Astrocyte of the spinal cord (primary cell): ENCODE measurements at regions not wholly inside any gene's neighbourhood (a gene's known extent, or its start where the extent isn't known, plus 50 kb on each side); places are given as distances from the start of the nearest gene placed in this dataset.
A peak's percentile ranks its signal among the peaks of the same experiment; 100 is the strongest.
"Not testable (repeated sequence)": the region's sequence is repeated elsewhere in the genome, so short reads cannot be mapped to it uniquely, and the experiment has no call there.

Experiments used
- DNase-seq: peaks from one replicate; pipeline ENCODE4 v3.0.0; 2011; ENCODE audit warnings: low read depth, low spot score
- H3K4me3 ChIP-seq: 2 replicates; pipeline ENCODE4 v1.5.1; 2011; ENCODE audit warnings: low read depth, mild to moderate bottlenecking, low read length, moderate library complexity
- in situ Hi-C: cut with HindIII; loops from 2 replicates; pipeline ENCODE4 v1.10.0; 2017; ENCODE audit warnings: low sequenced_read_pairs
- TF ChIP-seq, protein P1 (sequence below): IDR thresholded peaks from 2 replicates; pipeline ENCODE4 v1.5.1; 2012; ENCODE audit warnings: low read depth, mild to moderate bottlenecking, low read length, inconsistent platforms

- TF ChIP-seq, protein P1, sequence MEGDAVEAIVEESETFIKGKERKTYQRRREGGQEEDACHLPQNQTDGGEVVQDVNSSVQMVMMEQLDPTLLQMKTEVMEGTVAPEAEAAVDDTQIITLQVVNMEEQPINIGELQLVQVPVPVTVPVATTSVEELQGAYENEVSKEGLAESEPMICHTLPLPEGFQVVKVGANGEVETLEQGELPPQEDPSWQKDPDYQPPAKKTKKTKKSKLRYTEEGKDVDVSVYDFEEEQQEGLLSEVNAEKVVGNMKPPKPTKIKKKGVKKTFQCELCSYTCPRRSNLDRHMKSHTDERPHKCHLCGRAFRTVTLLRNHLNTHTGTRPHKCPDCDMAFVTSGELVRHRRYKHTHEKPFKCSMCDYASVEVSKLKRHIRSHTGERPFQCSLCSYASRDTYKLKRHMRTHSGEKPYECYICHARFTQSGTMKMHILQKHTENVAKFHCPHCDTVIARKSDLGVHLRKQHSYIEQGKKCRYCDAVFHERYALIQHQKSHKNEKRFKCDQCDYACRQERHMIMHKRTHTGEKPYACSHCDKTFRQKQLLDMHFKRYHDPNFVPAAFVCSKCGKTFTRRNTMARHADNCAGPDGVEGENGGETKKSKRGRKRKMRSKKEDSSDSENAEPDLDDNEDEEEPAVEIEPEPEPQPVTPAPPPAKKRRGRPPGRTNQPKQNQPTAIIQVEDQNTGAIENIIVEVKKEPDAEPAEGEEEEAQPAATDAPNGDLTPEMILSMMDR = no peak
- in situ Hi-C loops = no loop called here
- DNase-seq = no peak
- H3K4me3 ChIP-seq = no peak overlapping the region
These were observed 225.8 kb upstream of the NEBL start for GRCh38 chr10:21122907-21123306.

DNA sequence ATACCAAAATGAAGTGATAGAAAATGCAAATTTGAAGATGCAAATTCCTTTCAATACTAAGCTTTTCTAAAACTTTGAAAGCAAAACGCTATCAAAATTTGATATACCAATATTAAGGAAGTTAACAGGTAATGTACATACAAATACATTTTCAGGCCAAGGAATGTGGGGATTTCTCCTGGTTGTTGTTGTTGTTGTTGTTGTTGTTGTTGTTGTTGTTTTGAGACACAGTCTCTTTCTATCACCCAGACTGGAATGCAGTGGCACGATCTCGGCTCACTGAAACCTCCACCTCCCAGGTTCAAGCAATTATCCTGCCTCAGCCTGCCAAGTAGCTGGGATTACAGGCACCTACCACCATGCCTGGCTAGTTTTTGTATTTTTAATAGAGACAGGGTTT, 224.7 kb upstream of the NEBL start:
- DNase-seq, H3K4me3 ChIP-seq, in situ Hi-C loops: not testable (repeated sequence)

DNA sequence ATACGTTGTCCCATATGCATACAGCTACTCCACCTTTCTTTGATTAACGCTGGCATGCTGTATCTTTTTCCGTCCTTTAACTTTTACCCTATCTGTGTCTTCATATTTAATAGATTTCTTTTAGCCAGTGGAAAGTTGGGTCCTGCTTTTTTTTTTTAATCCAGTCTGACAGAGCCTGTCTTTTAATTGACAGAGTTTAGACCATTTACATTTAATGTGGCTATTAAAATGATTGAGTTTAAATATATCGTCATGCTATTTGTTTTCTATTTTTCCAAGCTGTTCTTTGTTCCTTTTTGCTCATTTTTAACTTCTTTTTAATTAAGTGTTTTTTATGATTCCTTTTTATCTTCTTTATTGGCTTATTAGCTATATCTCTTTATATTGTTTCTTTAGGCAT, 217.6 kb upstream of the NEBL start:
- in situ Hi-C loops = no loop called here
- DNase-seq = no peak
- H3K4me3 ChIP-seq = no peak overlapping the region
- TF ChIP-seq, protein P1 = no peak

DNA sequence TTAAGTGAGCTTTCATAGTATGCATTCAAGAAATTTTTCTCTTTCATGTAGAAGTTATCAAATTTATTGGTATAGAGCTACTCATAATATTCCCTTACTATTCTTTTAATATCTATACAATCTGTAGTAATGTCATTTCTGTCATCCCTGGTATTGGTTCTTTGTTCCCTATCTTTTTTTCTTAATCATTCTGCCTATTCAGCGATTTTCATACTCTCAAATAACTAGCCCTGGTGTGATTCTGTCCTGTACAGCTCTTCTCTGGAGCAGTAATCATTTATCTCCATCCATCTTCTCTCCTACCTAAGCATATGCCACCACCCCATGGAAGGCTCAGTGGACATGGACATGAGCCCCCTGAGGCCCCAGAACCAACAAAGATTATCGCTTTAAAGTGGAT, 213.2 kb upstream of the NEBL start:
- no peak overlapping the region for H3K4me3 ChIP-seq
- no peak for DNase-seq
- TF ChIP-seq, protein P1 = no peak
- in situ Hi-C loops = no loop called here

GRCh38 chr10:21106931-21107330, 209.8 kb upstream of the NEBL start:
- DNase-seq, H3K4me3 ChIP-seq, in situ Hi-C loops: not testable (repeated sequence)

GRCh38 chr10:21105331-21105730, 208.2 kb upstream of the NEBL start:
- in situ Hi-C loops, H3K4me3 ChIP-seq, DNase-seq: not testable (repeated sequence)

GRCh38 chr10:21100871-21101514, 203.9 kb upstream of the NEBL start:
- H3K4me3 ChIP-seq = no peak overlapping the region
- TF ChIP-seq, protein P1 = no peak
- in situ Hi-C loops = no loop called here
- DNase-seq = peak; percentile 87

DNA sequence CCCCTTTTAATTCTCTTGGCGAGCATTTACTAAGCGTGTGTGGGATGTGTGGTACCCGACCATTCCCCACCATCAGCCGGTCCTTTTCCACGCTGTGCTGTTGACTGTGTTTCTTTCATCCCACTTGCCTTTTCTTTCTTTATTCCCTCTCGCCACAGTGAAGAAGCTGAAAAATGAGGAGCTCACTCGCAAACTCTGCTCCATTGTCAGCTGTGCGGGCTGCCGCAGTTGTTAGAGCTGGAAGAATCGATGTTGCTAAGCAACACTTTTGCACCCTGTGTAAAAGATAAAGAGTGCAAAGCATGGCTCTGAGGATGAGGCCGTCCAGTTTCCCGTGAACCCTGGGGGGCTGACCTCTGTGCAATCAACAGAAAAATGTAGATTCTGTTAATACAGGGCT, 203.1 kb upstream of the NEBL start:
- H3K4me3 ChIP-seq = no peak overlapping the region

More for the DNA sequence above, 203.1 kb upstream of the NEBL start:
- TF ChIP-seq, protein P1 = no peak
- DNase-seq = peak; percentile 35
- in situ Hi-C loops = no loop called here
